ENCODE measurements at regions not wholly inside any gene's neighbourhood (a gene's known extent, or its start where the extent isn't known, plus 50 kb on each side); places are given as distances from the start of the nearest gene placed in this dataset.
A peak's percentile ranks its signal among the peaks of the same experiment; 100 is the strongest.
"Not testable (repeated sequence)": the region's sequence is repeated elsewhere in the genome, so short reads cannot be mapped to it uniquely, and the experiment has no call there.

DNA sequence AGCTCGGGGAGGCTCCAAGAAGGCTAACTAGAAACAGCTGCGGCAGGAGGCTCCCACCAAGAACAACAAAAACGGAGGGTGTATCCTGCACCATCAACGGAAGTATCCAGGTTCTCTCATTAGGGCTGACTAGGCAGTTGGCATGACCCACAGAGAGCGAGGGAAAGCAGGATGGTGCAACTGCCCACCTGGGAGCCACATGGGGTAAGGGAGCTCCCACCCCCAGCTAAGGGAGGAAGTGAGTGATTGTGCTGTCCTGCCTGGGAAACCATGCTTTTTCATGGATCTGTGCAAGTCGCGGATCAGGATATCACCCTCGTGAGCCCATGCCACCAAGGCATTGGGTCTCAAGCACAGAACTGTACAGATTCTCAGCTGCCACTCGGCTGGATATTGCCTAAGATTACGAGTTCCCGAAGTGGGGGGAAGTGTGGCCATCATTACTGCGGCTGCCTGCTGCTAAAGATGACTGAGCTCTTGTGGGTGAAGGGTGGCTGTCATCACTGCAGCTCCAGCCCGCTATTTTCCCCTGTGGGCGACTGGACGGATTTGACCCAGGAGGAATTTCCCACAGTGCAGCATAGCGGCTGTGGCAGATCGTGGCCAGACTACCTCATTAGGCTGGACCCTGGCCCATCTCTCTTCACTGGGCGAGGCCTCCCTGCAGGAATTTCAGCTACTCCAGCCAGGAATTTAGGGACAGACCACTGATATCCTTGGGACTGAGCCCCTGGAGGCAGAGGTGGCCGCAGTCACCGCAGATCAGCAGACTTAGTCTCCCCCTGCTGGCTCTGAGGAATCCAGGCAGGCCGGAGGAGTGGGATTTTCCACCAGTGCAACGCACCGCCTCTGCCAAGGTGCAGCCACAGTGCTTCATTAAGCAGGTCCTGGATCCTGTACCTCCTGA, 515.7 kb downstream of the FRK start:
- TF ChIP-seq, protein P1, sequence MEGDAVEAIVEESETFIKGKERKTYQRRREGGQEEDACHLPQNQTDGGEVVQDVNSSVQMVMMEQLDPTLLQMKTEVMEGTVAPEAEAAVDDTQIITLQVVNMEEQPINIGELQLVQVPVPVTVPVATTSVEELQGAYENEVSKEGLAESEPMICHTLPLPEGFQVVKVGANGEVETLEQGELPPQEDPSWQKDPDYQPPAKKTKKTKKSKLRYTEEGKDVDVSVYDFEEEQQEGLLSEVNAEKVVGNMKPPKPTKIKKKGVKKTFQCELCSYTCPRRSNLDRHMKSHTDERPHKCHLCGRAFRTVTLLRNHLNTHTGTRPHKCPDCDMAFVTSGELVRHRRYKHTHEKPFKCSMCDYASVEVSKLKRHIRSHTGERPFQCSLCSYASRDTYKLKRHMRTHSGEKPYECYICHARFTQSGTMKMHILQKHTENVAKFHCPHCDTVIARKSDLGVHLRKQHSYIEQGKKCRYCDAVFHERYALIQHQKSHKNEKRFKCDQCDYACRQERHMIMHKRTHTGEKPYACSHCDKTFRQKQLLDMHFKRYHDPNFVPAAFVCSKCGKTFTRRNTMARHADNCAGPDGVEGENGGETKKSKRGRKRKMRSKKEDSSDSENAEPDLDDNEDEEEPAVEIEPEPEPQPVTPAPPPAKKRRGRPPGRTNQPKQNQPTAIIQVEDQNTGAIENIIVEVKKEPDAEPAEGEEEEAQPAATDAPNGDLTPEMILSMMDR (IDR thresholded peaks at IDR 0.05; ENCODE audit: extremely low read depth, insufficient read depth, missing control alignments): peak; percentile 13
- DNase-seq (ENCODE audit: low spot score): no peak
- in situ Hi-C loops (cut with MboI; ENCODE audit: low pct_unique_long_range_greater_than_20kb, low sequenced_read_pairs, unreplicated experiment): no loop called here

DNA sequence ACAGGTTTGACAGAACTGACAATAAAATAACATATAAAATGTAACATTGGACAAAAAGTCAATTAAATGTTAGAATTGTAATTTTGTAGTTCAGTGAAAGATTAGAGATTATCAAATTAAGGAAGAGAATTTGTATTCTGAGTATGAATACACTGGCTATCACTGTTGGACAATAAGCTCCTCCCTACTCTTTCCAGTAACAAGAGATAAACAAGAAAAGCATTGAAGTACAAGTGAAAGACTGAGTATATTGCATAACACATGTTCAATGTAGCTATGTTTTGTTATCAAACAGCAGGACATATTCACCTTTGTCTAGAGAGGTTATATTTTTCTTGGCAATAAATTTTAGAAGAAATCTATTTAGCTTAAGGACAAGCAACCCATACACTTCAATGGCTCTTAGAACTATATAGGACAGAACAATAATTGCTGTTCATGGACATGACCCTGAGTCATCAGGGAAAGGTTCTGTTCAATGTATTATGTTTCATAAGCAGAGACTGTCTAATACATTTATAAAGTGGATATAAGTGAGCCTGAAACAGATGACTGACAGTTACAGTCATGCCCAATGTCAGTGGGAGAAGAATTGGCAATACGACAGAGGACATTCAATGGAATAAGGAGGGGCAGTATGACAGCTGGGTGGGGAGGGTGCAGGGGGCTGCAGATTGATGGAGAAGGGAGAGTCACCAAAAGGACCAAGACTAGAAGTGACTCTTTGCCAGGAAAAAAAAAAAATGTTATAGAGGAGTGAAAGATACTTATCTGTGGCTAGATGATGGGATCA, 520.4 kb downstream of the FRK start:
- TF ChIP-seq, protein P1 (IDR thresholded peaks at IDR 0.05; ENCODE audit: extremely low read depth, insufficient read depth, missing control alignments): no peak
- in situ Hi-C loops (cut with MboI; ENCODE audit: low pct_unique_long_range_greater_than_20kb, low sequenced_read_pairs, unreplicated experiment): no loop called here
- no peak for DNase-seq (ENCODE audit: low spot score)

GRCh38 chr6:115539531-115539930, 521.2 kb downstream of the FRK start:
- in situ Hi-C loops (cut with MboI; ENCODE audit: low pct_unique_long_range_greater_than_20kb, low sequenced_read_pairs, unreplicated experiment): no loop called here
- no peak for DNase-seq (ENCODE audit: low spot score)
- TF ChIP-seq, protein P1 (IDR thresholded peaks at IDR 0.05; ENCODE audit: extremely low read depth, insufficient read depth, missing control alignments): no peak

GRCh38 chr6:115524821-115525220, 535.9 kb downstream of the FRK start:
- TF ChIP-seq, protein P1 (IDR thresholded peaks at IDR 0.05; ENCODE audit: extremely low read depth, insufficient read depth, missing control alignments): no peak
- in situ Hi-C loops (cut with MboI; ENCODE audit: low pct_unique_long_range_greater_than_20kb, low sequenced_read_pairs, unreplicated experiment): no loop called here
- no peak for DNase-seq (ENCODE audit: low spot score)

DNA sequence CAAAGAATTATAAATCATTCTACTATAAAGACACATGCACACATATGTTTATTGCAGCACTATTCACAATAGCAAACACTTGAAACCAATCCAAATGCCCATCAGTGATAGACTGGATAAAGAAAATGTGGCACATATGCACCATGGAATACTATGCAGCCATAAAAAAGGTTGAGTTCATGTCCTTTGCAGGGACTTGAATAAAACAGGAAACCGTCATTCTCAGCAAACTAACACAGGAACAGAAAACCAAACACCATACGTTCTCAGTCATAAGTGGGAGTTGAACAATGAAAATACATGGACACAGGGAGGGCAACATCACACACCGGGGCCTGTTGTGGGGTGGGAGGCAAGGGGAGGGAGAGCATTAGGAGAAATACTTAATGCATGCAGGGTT, 538.9 kb downstream of the FRK start:
- DNase-seq (ENCODE audit: low spot score); in situ Hi-C loops (cut with MboI; ENCODE audit: low pct_unique_long_range_greater_than_20kb, low sequenced_read_pairs, unreplicated experiment): not testable (repeated sequence)

DNA sequence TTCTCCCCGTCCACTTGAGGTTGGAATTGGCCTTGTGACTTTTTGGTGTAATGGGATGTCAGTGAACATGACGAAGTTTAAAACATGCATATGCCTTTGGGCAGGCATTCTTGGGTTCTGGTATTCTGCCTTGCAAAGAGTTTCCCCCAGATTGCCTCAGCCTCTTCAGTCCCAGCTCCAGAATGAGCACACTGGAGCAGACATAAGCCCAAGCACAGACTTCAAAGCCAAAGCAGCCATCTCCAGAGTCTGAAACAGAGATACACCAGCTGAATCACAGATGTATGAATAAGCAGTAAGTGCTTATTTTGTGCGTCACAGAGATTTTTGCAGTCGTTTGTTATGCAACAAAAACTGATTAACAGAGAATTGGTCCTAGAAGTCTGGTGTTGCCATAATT, 546.0 kb downstream of the FRK start:
- in situ Hi-C loops (cut with MboI; ENCODE audit: low pct_unique_long_range_greater_than_20kb, low sequenced_read_pairs, unreplicated experiment): no loop called here
- TF ChIP-seq, protein P1 (IDR thresholded peaks at IDR 0.05; ENCODE audit: extremely low read depth, insufficient read depth, missing control alignments): no peak
- DNase-seq (ENCODE audit: low spot score): no peak

DNA sequence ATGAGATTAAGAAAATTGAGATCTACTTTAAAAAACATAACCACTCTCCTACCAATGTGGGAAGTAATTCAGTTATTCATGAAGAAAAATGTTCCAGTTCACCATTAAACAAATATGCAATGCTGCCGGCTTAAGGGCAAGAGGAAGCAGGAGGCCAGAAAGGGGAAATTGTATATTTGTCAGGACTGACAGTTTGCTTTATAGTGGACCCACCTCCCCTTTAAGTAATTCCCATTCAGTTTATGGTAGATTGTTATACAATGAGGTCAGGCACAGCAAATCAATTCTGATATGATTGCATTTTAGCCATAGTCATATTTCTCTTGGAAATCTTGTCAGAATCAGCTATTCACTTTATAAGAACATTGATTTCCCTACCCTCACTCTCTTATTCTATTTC, 547.8 kb downstream of the FRK start:
- DNase-seq (ENCODE audit: low spot score): no peak
- in situ Hi-C loops (cut with MboI; ENCODE audit: low pct_unique_long_range_greater_than_20kb, low sequenced_read_pairs, unreplicated experiment): no loop called here
- TF ChIP-seq, protein P1 (IDR thresholded peaks at IDR 0.05; ENCODE audit: extremely low read depth, insufficient read depth, missing control alignments): no peak

Measured in GM13977 (cell line).